ENCODE measurements at regions not wholly inside any gene's neighbourhood (a gene's known extent, or its start where the extent isn't known, plus 50 kb on each side); places are given as distances from the start of the nearest gene placed in this dataset.

DNA sequence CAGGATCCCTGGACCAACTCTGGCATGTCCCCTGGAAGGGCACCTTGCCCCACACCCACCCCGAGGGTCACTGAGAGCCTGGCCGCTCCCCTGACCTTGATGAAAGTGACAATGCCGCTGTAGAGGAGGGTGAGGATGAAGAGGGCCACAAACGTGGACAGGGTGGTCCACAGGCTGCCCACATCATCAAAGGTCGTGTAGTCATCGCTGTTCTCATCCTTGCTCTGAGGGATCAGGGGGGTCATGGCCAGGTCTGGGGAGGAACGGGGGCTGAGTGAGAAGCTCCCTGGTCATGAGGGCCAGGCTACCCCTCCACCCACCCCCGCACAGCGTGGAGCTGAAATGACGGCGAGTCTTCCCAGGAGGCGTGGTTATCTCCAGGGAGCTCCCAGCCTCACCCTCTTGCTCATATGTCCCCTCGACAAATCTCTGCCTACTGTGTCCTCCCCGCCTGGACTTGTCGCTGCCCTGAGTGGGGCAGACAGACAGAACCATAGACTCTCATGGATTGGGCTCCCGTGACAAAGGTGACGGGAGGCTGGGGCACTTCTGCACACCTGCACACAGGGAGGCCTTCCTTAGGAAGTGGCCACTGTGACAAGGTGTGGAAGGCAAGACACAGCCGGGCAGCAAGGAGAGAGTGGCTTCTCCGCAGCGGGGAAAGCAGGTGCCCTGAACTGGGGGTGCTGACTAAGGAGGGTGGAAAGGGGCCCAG lies 311.1 kb downstream of the TMEM121 start:
- TF ChIP-seq, protein P1, sequence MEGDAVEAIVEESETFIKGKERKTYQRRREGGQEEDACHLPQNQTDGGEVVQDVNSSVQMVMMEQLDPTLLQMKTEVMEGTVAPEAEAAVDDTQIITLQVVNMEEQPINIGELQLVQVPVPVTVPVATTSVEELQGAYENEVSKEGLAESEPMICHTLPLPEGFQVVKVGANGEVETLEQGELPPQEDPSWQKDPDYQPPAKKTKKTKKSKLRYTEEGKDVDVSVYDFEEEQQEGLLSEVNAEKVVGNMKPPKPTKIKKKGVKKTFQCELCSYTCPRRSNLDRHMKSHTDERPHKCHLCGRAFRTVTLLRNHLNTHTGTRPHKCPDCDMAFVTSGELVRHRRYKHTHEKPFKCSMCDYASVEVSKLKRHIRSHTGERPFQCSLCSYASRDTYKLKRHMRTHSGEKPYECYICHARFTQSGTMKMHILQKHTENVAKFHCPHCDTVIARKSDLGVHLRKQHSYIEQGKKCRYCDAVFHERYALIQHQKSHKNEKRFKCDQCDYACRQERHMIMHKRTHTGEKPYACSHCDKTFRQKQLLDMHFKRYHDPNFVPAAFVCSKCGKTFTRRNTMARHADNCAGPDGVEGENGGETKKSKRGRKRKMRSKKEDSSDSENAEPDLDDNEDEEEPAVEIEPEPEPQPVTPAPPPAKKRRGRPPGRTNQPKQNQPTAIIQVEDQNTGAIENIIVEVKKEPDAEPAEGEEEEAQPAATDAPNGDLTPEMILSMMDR (conservative IDR thresholded peaks at IDR 0.05) = no peak
- no peak overlapping the region for H3K27ac ChIP-seq

DNA sequence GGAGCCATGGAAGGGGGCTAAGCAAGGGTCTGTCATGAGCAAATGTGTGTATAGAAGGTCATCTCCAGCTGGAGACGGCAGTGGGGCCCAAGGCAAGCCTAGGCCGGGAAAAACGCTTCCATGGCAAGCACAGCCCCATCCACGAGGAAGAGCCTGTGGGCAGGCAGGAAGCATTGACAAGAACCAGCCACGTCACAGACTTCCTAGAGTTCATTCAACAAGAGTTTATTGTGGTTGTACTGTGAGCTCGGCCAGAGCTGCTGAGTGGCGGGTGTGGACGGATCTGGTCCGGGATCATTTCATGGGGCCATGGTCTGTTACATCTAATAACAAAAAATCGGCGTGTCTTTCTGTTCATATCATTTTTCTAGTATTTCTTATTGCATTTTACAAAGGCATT lies 311.7 kb downstream of the TMEM121 start:
- H3K27ac ChIP-seq = no peak overlapping the region
- TF ChIP-seq, protein P1 (conservative IDR thresholded peaks at IDR 0.05) = no peak

DNA sequence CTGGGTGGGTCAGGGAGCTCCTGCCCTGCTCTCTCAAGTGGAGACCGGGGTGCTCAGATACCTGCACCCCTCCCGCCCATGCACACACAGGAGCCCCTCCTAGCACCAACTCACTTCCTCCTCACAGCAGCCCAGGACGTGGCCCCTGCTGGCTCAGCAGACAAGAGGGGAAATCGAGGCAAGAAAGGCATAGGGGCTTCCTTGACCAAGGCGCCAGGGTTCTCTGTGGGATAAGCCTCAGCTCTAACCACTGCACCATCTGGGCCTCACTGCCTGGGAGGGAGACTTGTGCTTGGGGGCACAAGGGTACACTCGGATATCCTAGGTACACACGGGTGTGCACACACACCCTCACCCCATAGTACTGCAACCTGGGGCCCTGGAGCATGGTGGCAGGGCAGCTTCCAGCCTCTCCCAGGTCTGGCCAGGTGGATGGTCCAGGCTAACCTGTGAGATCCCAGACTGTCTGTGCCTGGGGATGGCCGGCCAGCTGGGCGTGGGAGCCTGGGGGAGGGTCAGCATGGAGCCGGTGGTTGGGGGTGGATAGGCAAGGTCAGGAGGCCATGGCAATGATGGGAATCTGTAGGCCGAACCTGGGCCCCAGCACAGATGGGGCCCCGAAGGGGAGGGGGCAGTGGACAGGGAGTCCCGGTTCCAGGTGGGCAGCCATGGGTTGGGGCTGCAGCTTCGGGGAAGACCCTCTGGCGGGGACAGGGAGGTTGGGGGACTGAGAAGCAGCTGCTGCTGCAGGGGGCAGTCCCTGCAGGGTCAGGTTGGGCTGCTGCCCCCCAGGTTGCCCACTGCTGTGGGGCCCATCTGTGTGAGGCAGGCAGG lies 312.4 kb downstream of the TMEM121 start:
- no peak overlapping the region for H3K27ac ChIP-seq
- TF ChIP-seq, protein P1 (conservative IDR thresholded peaks at IDR 0.05) = no peak

DNA sequence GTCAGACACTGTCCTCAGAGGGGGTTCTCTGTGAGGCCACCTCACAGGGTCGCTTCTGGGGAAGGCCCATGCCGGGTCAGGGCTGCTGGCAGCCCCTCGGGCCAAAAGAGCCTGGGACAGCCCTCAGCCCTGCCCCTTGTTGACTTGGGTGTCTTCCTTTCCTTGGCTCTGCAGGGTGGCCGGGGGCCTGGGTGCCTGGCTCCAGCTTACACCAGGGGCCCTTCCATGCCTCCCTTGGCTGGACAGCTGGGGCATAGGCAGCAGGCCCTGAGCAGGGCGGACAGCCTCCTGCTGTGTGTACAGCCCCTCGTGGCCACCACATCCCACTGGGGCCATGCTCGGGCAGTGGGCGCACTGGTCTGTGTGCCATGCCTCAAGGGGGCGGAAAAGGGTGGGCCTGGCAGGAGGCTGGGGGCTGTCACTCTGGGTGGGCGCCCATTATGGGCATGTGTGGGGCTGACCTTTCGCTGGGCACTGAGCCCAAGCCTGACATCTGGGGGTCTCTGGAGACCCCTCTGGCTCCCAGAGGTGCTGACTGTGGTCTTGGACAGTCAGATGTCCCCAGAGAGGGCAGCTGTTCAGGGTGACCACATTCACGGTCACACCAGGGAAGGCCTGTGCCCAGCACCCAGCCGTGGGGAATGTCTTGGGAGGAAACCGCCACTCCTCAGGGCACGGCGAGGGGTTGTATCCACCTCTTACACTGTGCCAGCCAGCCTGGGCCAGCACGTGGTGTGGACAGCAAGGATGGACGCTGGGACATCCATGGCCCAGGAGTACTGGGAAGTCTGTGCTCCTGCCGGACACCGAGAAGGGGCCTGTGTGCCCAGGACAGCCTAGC lies 313.3 kb downstream of the TMEM121 start:
- TF ChIP-seq, protein P1 (conservative IDR thresholded peaks at IDR 0.05) = no peak
- no peak overlapping the region for H3K27ac ChIP-seq

DNA sequence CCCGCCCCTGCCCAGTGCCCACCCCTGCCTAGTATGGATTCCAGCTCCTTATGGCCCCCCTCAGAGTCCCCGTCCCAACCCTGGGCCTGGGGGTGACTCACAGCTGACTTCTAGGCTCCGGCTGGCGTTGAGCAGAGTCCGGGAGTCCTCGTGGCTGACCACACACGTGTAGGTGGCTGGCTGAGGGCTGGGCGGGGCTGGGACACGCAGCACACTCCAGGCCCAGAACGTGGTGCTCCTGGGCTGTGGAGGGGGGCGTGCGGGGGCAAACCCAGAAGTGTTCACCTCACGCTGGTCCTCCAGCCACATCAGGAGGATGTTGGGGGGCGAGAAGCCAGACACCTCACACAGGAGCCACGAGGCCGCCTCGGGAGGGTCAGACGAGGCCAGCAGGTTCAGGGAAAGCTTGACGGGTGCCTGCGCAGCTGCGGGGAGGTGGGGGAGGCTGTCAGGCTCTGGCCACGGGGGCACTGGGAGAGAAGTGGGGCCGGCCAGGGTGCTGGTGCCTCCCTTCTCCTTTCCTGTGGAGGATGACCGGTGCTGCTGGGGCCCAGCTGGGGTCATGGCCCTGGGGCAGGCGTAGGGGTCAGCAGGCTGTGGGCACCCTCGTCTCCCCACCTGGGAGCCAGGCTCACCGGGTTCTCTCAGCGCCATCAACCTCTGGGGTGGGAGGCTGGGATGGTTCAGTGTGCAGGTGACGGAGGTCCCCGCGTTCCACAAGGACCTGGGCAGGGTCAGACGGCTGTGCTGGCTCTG lies 314.1 kb downstream of the TMEM121 start:
- no peak overlapping the region for H3K27ac ChIP-seq
- TF ChIP-seq, protein P1 (conservative IDR thresholded peaks at IDR 0.05) = no peak

DNA sequence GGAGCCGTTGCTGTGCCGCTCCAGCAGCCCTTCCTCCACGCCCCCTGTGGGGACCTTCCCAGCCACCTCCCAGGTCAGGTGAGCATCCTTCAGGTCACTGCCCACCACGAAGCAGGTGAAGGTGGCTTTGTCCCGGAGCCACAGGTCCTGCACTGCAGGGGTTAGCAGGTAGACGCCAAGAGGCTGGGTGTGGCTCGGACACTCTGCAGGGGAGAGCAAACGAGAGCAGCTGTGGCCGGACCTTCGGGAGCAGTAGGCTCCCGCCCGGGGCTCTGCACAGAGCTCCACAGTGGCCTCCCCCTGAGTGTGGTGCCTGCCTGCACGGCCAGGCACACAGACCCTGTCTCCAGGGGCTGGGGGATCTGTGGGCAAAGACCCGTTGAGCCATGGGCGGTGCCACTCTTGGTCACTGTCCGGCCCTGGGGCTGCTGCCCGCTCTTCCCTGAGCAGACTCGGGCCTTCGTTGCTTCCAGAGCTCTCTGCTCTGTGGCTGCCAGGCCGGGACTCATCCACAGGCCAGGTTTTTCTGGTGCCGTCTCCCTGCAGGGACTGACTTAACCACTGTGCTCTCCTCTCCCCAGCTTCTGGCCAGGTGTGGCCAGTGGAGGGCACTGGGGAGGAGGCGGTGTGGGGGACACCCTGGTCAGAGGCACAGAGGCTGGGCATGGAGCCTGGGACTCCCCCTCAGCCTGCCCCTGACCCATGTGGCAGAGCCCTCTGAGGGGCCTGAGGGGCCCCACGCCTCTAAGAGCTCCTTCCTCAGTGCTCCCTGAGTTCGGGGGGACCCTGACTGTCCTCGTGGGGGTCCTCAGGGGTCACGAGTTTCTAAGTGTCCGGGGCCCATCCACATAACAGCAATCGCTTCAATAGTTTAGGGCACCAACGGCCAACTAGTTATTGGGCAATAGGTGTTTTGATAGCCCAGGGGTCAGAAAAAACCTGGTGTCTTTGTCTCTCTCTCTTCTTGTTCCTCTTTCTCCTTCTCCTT lies 314.9 kb downstream of the TMEM121 start:
- TF ChIP-seq, protein P1 (conservative IDR thresholded peaks at IDR 0.05) = no peak

More for the DNA sequence above, 314.9 kb downstream of the TMEM121 start:
- H3K27ac ChIP-seq = no peak overlapping the region

All from VCaP (cell line).